CD4-positive, alpha-beta T cell (primary cell): ENCODE measurements at regions not wholly inside any gene's neighbourhood (a gene's known extent, or its start where the extent isn't known, plus 50 kb on each side); places are given as distances from the start of the nearest gene placed in this dataset.

Source experiments
- ATAC-seq: fragments of 200-7000 bp; cut with Tn5 transposase; one replicate; pipeline ENCODE4 v1.10.0; 2022; ENCODE audit warnings: mild to moderate bottlenecking; ENCODE audit not compliant: poor library complexity
- CTCF ChIA-PET: fragments of 350-600 bp; sonication (Branson Sonifier 250); formaldehyde crosslinking; loops from one replicate; lab custom pipeline; 2021; ENCODE audit warnings: antibody characterized with exemption, inconsistent platforms; lab: Charles Lee
- POLR2A ChIA-PET: fragments of 350-600 bp; sonication (Branson Sonifier 250); formaldehyde crosslinking; loops from one replicate; lab custom pipeline; 2021; ENCODE audit warnings: antibody characterized with exemption, inconsistent platforms; lab: Charles Lee
- DNase-seq, 14 experiments: peaks; one replicate each; pipeline ENCODE4 v3.0.0-alpha.2; 2013 to 2020; ENCODE audit warnings: mixed read lengths in 2 of 14
- H3K27ac ChIP-seq, 2 donors: one replicate each; pipeline versions ENCODE4 v1.5.1 to v1.7.0; 2013; ENCODE audit warnings: low read length in 2 of 2, low read depth in 1 of 2, mild to moderate bottlenecking in 1 of 2
- H3K27me3 ChIP-seq, 2 experiments: 1 replicate in 1 of 2; 2 replicates in 1 of 2; pipeline versions ENCODE4 v1.6.1 to v1.7.0; 2013; ENCODE audit warnings: low read length in 2 of 2, control low read depth in 1 of 2, mild to moderate bottlenecking in 1 of 2, moderate library complexity in 1 of 2; ENCODE audit not compliant: insufficient read depth in 2 of 2, control insufficient read depth in 1 of 2
- H3K36me3 ChIP-seq: one replicate; pipeline ENCODE4 v1.6.1; 2013; ENCODE audit warnings: low read length, control low read depth; ENCODE audit not compliant: insufficient read depth
- H3K4me1 ChIP-seq: one replicate; pipeline ENCODE4 v1.6.1; 2013; ENCODE audit warnings: low read length, control low read depth; ENCODE audit not compliant: insufficient read depth
- H3K4me3 ChIP-seq: one replicate; pipeline ENCODE4 v1.5.1; 2013; ENCODE audit warnings: mild to moderate bottlenecking, low read length, moderate library complexity
- H3K9me3 ChIP-seq, 2 experiments: 1 replicate in 1 of 2; 2 replicates in 1 of 2; pipeline versions ENCODE4 v1.6.1 to v1.7.0; 2013; ENCODE audit warnings: low read length in 2 of 2, mild to moderate bottlenecking in 2 of 2, control low read depth in 1 of 2, moderate library complexity in 1 of 2; ENCODE audit not compliant: control insufficient read depth in 1 of 2, insufficient read depth in 1 of 2
- H3K27ac Mint-ChIP-seq: one replicate; pipeline ENCODE4 v1.8.0; 2020; ENCODE audit warnings: mixed read lengths
- H3K27me3 Mint-ChIP-seq: one replicate; pipeline ENCODE4 v1.8.0; 2021; ENCODE audit warnings: mixed read lengths
- H3K36me3 Mint-ChIP-seq: one replicate; pipeline ENCODE4 v1.8.0; 2021; ENCODE audit warnings: low read depth, mixed read lengths
- H3K4me1 Mint-ChIP-seq: one replicate; pipeline ENCODE4 v1.8.0; 2021; ENCODE audit warnings: low read depth, mixed read lengths
- H3K4me3 Mint-ChIP-seq: one replicate; pipeline ENCODE4 v1.8.0; 2020; ENCODE audit warnings: mild to moderate bottlenecking, mixed read lengths
- H3K9me3 Mint-ChIP-seq: one replicate; pipeline ENCODE4 v1.8.0; 2020; ENCODE audit warnings: mixed read lengths
- intact Hi-C, 2 experiments: fragments of 100-400 bp; cut with DNase I in 1 of 2; cut with micrococcal nuclease in 1 of 2; formaldehyde crosslinking; loops; one replicate each; pipeline versions ENCODE4 v1.15.1 to v1.9.0; 2023 to 2025; cut with DNase I, micrococcal nuclease
- TF ChIP-seq, protein P1 (sequence below): fragments of 200-600 bp; IDR thresholded peaks from one replicate; pipeline ENCODE4 v1.8.0; 2022; ENCODE audit warnings: antibody characterized with exemption, mild to moderate bottlenecking

- POLR2A ChIA-PET = no interaction called here
- CTCF ChIA-PET = no interaction called here
- intact Hi-C loops = no loop called here
- no peak overlapping the region for H3K27ac ChIP-seq
- H3K4me3 ChIP-seq = no peak overlapping the region
- Mint-ChIP-seq H3K27me3 (peaks cover 36% of the 10 kb centered on the region), H3K27ac (no peak overlapping the region), H3K36me3 (no peaks in the 10 kb centered on the region), H3K4me1 (no peaks in the 10 kb centered on the region), H3K4me3 (no peak overlapping the region), H3K9me3 (no peaks in the 10 kb centered on the region)
- ATAC-seq (no peak), DNase-seq (no peak)
- peaks cover 3 to 7% of the 10 kb centered on the region in 2 experiments for H3K27me3 ChIP-seq
- TF ChIP-seq, protein P1, sequence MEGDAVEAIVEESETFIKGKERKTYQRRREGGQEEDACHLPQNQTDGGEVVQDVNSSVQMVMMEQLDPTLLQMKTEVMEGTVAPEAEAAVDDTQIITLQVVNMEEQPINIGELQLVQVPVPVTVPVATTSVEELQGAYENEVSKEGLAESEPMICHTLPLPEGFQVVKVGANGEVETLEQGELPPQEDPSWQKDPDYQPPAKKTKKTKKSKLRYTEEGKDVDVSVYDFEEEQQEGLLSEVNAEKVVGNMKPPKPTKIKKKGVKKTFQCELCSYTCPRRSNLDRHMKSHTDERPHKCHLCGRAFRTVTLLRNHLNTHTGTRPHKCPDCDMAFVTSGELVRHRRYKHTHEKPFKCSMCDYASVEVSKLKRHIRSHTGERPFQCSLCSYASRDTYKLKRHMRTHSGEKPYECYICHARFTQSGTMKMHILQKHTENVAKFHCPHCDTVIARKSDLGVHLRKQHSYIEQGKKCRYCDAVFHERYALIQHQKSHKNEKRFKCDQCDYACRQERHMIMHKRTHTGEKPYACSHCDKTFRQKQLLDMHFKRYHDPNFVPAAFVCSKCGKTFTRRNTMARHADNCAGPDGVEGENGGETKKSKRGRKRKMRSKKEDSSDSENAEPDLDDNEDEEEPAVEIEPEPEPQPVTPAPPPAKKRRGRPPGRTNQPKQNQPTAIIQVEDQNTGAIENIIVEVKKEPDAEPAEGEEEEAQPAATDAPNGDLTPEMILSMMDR = no peak
- no peaks in the 10 kb centered on the region for H3K4me1 ChIP-seq
- no peaks in the 10 kb centered on the region for H3K9me3 ChIP-seq
- H3K36me3 ChIP-seq = no peaks in the 10 kb centered on the region
Measured at GRCh38 chr2:235127931-235128330, 176.1 kb downstream of the SH3BP4 start.

GRCh38 chr2:235129850-235130249 lies 178.0 kb downstream of the SH3BP4 start:
- Histone ChIP-seq H3K4me3 (no peak overlapping the region), H3K4me1 (no peaks in the 10 kb centered on the region), H3K27me3 (peaks cover 3 to 7% of the 10 kb centered on the region in 2 experiments), H3K9me3 (no peaks in the 10 kb centered on the region), H3K27ac (no peak overlapping the region), H3K36me3 (no peaks in the 10 kb centered on the region)
- H3K36me3 Mint-ChIP-seq = no peaks in the 10 kb centered on the region
- no peaks in the 10 kb centered on the region for H3K4me1 Mint-ChIP-seq
- no peak overlapping the region for H3K27ac Mint-ChIP-seq
- ChIA-PET POLR2A (no interaction called here), CTCF (interaction anchor here (0.8 kb wide), 1 partner anchor 12 kb away, joined by 3 read pairs; no protein-coding TSS in a partner anchor)
- no peak overlapping the region for H3K4me3 Mint-ChIP-seq
- DNase-seq = no peak
- TF ChIP-seq, protein P1 = no peak
- H3K9me3 Mint-ChIP-seq = no peaks in the 10 kb centered on the region
- ATAC-seq = no peak
- peaks cover 51% of the 10 kb centered on the region for H3K27me3 Mint-ChIP-seq
- intact Hi-C loops = no loop called here

GRCh38 chr2:235131334-235132305 lies 179.8 kb downstream of the SH3BP4 start:
- DNase-seq = no peak
- ChIA-PET POLR2A (no interaction called here), CTCF (no interaction called here)
- Mint-ChIP-seq H3K4me3 (no peak overlapping the region), H3K36me3 (no peaks in the 10 kb centered on the region), H3K9me3 (no peaks in the 10 kb centered on the region), H3K4me1 (no peaks in the 10 kb centered on the region), H3K27ac (no peak overlapping the region), H3K27me3 (peaks cover 56% of the 10 kb centered on the region)
- H3K9me3 ChIP-seq = no peaks in the 10 kb centered on the region
- H3K4me1 ChIP-seq = no peaks in the 10 kb centered on the region
- no peak overlapping the region for H3K27ac ChIP-seq
- no peak overlapping the region for H3K4me3 ChIP-seq
- ATAC-seq = no peak
- TF ChIP-seq, protein P1 = no peak
- intact Hi-C loops = no loop called here
- H3K36me3 ChIP-seq = no peaks in the 10 kb centered on the region
- H3K27me3 ChIP-seq = peaks cover 7 to 10% of the 10 kb centered on the region in 2 experiments
